HG03520 (cell line): ENCODE measurements at regions not wholly inside any gene's neighbourhood (a gene's known extent, or its start where the extent isn't known, plus 50 kb on each side); places are given as distances from the start of the nearest gene placed in this dataset.
"Not testable (repeated sequence)": the region's sequence is repeated elsewhere in the genome, so short reads cannot be mapped to it uniquely, and the experiment has no call there.

Experiments used
- ATAC-seq: cut with Tn5 transposase; IDR thresholded peaks from one replicate; pipeline ENCODE4 v1.9.1; 2021; ENCODE audit warnings: mild to moderate bottlenecking, moderate library complexity; ENCODE audit not compliant: unreplicated experiment

GRCh38 chr4:183814461-183814860, 90.6 kb upstream of the STOX2 start:
- no peak for ATAC-seq

- ATAC-seq, result no peak
These were observed 89.0 kb upstream of the STOX2 start for GRCh38 chr4:183816077-183816476.

- no peak for ATAC-seq
These were observed 88.1 kb upstream of the STOX2 start for GRCh38 chr4:183816882-183817509.

GRCh38 chr4:183818591-183818990, 86.5 kb upstream of the STOX2 start:
- ATAC-seq, result not testable (repeated sequence)

- ATAC-seq, result no peak
These were observed 83.8 kb upstream of the STOX2 start for GRCh38 chr4:183821076-183821853.

GRCh38 chr4:183823434-183823833, 81.7 kb upstream of the STOX2 start:
- ATAC-seq, result no peak

GRCh38 chr4:183825346-183825745, 79.8 kb upstream of the STOX2 start:
- ATAC-seq, result no peak

- ATAC-seq, result no peak
These were observed 78.6 kb upstream of the STOX2 start for GRCh38 chr4:183826461-183826860.

- ATAC-seq, result no peak
These were observed 77.0 kb upstream of the STOX2 start for GRCh38 chr4:183828125-183828524.

GRCh38 chr4:183828839-183829238, 76.3 kb upstream of the STOX2 start:
- no peak for ATAC-seq

- no peak for ATAC-seq
These were observed 74.6 kb upstream of the STOX2 start for GRCh38 chr4:183830438-183830985.

GRCh38 chr4:183831026-183831446, 74.1 kb upstream of the STOX2 start:
- ATAC-seq, result no peak

- ATAC-seq, result no peak
These were observed 73.4 kb upstream of the STOX2 start for GRCh38 chr4:183831683-183832082.

GRCh38 chr4:183832776-183833450, 72.2 kb upstream of the STOX2 start:
- ATAC-seq, result no peak

- no peak for ATAC-seq
These were observed 70.9 kb upstream of the STOX2 start for GRCh38 chr4:183834252-183834651.

GRCh38 chr4:183837222-183837621, 67.9 kb upstream of the STOX2 start:
- no peak for ATAC-seq

- ATAC-seq, result no peak
These were observed 66.0 kb upstream of the STOX2 start for GRCh38 chr4:183838987-183839712.

GRCh38 chr4:183840311-183840710, 64.8 kb upstream of the STOX2 start:
- peak; percentile 78 for ATAC-seq

- ATAC-seq, result no peak
These were observed 64.1 kb upstream of the STOX2 start for GRCh38 chr4:183841001-183841400.

GRCh38 chr4:183842129-183842528, 63.0 kb upstream of the STOX2 start:
- ATAC-seq, result no peak

GRCh38 chr4:183843248-183843671, 61.8 kb upstream of the STOX2 start:
- ATAC-seq, result no peak
